ENCODE measurements at regions not wholly inside any gene's neighbourhood (a gene's known extent, or its start where the extent isn't known, plus 50 kb on each side); places are given as distances from the start of the nearest gene placed in this dataset.

DNA sequence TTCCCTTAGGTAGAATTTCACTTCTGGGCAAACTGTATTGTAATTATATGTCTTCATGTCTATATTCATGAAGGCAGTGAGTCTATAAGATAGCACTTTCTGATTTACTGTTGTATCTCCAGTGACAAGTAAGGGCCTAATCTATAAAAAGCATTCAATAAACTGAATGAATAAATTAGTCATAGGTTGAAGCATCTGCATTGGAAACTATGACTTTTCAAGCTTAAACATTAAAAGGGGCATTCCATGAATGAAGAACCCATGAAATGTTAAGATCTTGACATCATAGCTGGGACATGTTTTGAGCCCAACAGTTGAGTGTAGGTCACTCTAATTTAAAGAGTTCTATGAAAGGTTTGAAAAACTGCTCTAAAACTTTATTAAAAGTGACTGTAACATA is 159.3 kb upstream of the LCORL start:
- H3K36me3 ChIP-seq, result no peaks in the 10 kb centered on the region
- TF ChIP-seq, protein P1, sequence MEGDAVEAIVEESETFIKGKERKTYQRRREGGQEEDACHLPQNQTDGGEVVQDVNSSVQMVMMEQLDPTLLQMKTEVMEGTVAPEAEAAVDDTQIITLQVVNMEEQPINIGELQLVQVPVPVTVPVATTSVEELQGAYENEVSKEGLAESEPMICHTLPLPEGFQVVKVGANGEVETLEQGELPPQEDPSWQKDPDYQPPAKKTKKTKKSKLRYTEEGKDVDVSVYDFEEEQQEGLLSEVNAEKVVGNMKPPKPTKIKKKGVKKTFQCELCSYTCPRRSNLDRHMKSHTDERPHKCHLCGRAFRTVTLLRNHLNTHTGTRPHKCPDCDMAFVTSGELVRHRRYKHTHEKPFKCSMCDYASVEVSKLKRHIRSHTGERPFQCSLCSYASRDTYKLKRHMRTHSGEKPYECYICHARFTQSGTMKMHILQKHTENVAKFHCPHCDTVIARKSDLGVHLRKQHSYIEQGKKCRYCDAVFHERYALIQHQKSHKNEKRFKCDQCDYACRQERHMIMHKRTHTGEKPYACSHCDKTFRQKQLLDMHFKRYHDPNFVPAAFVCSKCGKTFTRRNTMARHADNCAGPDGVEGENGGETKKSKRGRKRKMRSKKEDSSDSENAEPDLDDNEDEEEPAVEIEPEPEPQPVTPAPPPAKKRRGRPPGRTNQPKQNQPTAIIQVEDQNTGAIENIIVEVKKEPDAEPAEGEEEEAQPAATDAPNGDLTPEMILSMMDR (IDR thresholded peaks at IDR 0.05), result no peak
- no peak for TF ChIP-seq EP300 (IDR thresholded peaks at IDR 0.05)
- TF ChIP-seq POLR2A (IDR thresholded peaks at IDR 0.05), result no peak
- H3K4me1 ChIP-seq (ENCODE audit: insufficient read depth), result no peaks in the 10 kb centered on the region
- H3K27ac ChIP-seq, result no peak overlapping the region
- no peak overlapping the region for H3K4me3 ChIP-seq
- no peak for DNase-seq
- no peaks in the 10 kb centered on the region for H3K9me3 ChIP-seq
- no peaks in the 10 kb centered on the region for H3K27me3 ChIP-seq
- intact Hi-C loops (cut with DNase I), result no loop called here

DNA sequence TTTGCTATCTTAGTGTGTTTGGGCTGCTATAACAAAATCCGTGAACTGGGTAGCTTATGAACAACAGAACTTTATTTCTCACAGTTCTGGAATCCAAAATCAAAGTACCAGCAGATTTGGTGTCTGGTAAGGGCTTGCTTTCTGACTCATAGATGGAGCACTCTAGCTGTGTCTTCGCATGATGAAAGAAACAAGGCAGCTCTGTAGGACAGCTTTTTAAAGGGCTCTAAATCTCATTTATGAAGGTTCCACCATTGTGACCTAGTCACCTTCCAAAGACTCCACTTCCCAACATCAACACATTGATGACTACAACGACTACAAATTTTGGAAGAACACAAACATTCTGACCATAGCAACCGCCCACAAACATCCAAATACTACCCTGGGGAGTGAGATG is 158.6 kb upstream of the LCORL start:
- no peaks in the 10 kb centered on the region for H3K36me3 ChIP-seq
- intact Hi-C loops (cut with DNase I), result no loop called here
- H3K4me1 ChIP-seq (ENCODE audit: insufficient read depth), result no peaks in the 10 kb centered on the region
- no peaks in the 10 kb centered on the region for H3K27me3 ChIP-seq
- H3K27ac ChIP-seq, result no peak overlapping the region
- DNase-seq, result no peak
- TF ChIP-seq, protein P1 (IDR thresholded peaks at IDR 0.05), result no peak
- TF ChIP-seq POLR2A (IDR thresholded peaks at IDR 0.05), result no peak
- TF ChIP-seq EP300 (IDR thresholded peaks at IDR 0.05), result no peak
- H3K9me3 ChIP-seq, result no peaks in the 10 kb centered on the region
- no peak overlapping the region for H3K4me3 ChIP-seq
- WGBS, 3 donors, result 58 to 71% (median 67%) methylated on average over 4 of the region's 4 CpGs

DNA sequence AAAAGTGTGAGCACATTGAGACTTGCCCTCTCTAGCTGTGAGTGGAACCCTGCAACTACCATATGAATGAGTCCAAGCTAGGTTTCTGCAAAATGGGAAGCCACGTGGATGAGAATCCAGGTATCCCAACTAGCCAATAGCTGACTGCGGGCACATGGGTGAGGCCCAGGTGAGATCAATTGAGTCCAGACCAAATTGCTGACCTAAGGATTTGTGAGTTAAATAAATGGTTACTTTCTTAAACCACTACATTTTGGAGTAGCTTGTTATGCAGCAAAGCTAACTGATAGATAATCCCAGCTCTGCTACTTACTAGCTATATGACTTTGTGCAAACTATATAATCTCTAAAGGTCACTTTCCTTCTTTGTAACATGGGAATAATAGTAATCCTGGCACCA is 150.3 kb upstream of the LCORL start:
- intact Hi-C loops (cut with DNase I), result no loop called here
- no peaks in the 10 kb centered on the region for H3K9me3 ChIP-seq
- H3K36me3 ChIP-seq, result no peaks in the 10 kb centered on the region
- no peaks in the 10 kb centered on the region for H3K27me3 ChIP-seq
- no peak overlapping the region for H3K4me3 ChIP-seq
- TF ChIP-seq, protein P1 (IDR thresholded peaks at IDR 0.05), result no peak
- TF ChIP-seq EP300 (IDR thresholded peaks at IDR 0.05), result no peak
- no peak for TF ChIP-seq POLR2A (IDR thresholded peaks at IDR 0.05)
- no peaks in the 10 kb centered on the region for H3K4me1 ChIP-seq (ENCODE audit: insufficient read depth)
- no peak for DNase-seq
- WGBS, 3 donors, result 83 to 93% (median 84%) methylated on average over 2 of the region's 2 CpGs
- no peak overlapping the region for H3K27ac ChIP-seq

DNA sequence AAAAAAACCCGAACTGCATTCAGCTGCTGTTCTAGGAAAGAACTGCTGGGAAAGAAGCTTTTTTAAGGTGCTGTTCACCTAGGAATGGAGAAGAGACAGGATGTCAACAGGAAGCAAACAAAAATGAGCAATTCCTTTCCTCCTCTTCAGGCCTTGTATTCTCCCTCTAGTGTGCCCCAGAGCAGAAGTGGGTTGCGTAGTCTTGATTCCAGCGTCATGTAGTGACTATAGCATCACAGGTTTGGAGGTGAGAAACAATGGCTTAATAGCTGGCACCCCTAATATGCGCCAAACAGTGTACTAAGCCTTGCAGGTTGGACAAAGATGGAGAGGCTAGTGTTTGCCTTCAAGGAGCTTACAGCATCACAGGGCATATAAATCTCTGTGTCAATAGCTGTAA is 146.3 kb upstream of the LCORL start:
- Histone ChIP-seq H3K4me3 (no peak overlapping the region), H3K36me3 (no peaks in the 10 kb centered on the region), H3K9me3 (no peaks in the 10 kb centered on the region), H3K4me1 (ENCODE audit: insufficient read depth) (no peaks in the 10 kb centered on the region), H3K27me3 (no peaks in the 10 kb centered on the region), H3K27ac (no peak overlapping the region)
- TF ChIP-seq POLR2A (IDR thresholded peaks at IDR 0.05) (no peak), EP300 (IDR thresholded peaks at IDR 0.05) (no peak)
- TF ChIP-seq, protein P1 (IDR thresholded peaks at IDR 0.05), result no peak
- WGBS, 3 donors, result 83 to 95% (median 92%) methylated on average over 4 of the region's 4 CpGs
- no peak for DNase-seq
- intact Hi-C loops (cut with DNase I), result no loop called here

DNA sequence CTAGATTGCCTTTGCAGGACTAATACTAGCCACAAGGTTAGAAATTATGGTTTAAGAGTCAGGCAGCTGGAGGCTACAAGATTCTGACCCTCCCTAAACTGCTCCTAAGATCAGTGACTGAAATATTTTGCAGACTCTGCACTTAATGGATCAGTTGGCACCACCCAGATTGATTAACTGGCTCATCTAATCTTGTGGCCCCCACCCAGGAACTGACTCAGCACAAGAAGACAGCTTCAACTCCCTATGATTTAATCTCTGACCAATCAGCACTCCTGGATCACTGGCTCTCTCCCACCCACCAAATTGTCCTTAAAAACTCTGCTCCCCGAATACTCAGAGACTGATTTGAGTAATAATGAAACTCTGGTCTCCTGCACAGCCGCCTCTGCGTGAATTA is 145.4 kb upstream of the LCORL start:
- Histone ChIP-seq H3K27ac (no peak overlapping the region), H3K9me3 (no peaks in the 10 kb centered on the region), H3K36me3 (no peaks in the 10 kb centered on the region), H3K27me3 (no peaks in the 10 kb centered on the region), H3K4me3 (no peak overlapping the region), H3K4me1 (ENCODE audit: insufficient read depth) (no peaks in the 10 kb centered on the region)
- TF ChIP-seq EP300 (IDR thresholded peaks at IDR 0.05) (no peak), POLR2A (IDR thresholded peaks at IDR 0.05) (no peak)
- TF ChIP-seq, protein P1 (IDR thresholded peaks at IDR 0.05), result no peak
- 81 to 87% (median 82%) methylated on average over 3 of the region's 3 CpGs for WGBS, 3 donors
- intact Hi-C loops (cut with DNase I), result no loop called here
- no peak for DNase-seq
